NCI-H345 (cell line): ENCODE measurements at regions not wholly inside any gene's neighbourhood (a gene's known extent, or its start where the extent isn't known, plus 50 kb on each side); places are given as distances from the start of the nearest gene placed in this dataset.
A peak's percentile ranks its signal among the peaks of the same experiment; 100 is the strongest.

ENCODE experiments used
- DNase-seq: peaks from one replicate; lab custom pipeline; 2025; lab: John Stamatoyannopoulos, UW

GRCh38 chr1:200252531-200252930, 157.3 kb downstream of the ZNF281 start:
- DNase-seq, result no peak

DNA sequence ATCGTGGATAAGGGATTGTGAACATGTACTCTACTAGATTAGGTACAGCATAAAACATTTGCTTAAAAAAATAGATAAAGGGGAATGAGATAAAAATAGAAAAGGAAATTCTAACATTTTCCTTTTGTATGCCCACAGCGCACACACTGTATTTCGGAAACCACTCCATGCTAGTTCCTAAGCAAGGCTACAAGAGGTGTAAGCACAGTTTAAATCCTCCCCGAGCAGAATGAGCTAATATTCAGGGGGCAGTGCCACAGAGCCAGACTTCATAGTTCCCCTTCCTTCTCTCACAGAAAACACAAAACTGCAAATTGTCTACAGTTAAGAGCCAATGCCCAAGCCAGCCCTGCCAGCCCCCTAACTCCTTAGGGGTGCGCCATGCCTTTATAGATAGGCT, 159.4 kb downstream of the ZNF281 start:
- DNase-seq, result no peak

DNA sequence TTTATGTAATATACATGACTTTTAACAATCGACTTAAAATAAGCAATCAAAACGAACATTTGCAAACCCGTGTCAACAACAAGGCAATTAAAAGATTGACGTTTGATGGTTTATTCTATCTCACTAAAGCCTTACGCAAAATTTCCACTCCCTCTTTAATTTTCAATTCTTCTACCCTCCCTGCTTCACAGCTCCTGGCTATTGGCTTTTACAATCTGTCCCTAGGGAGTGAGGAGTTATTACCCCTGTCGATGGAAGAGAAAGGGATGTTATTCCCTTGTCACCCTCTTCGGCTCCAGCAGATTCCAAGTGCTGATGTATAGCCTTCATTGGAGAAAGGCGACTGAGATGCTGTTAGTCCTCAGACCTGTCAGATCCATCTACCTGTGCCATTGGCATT, 161.3 kb downstream of the ZNF281 start:
- no peak for DNase-seq

GRCh38 chr1:200247518-200247917, 162.3 kb downstream of the ZNF281 start:
- no peak for DNase-seq

- no peak for DNase-seq
Observed at GRCh38 chr1:200245473-200245872, 164.4 kb downstream of the ZNF281 start.

DNA sequence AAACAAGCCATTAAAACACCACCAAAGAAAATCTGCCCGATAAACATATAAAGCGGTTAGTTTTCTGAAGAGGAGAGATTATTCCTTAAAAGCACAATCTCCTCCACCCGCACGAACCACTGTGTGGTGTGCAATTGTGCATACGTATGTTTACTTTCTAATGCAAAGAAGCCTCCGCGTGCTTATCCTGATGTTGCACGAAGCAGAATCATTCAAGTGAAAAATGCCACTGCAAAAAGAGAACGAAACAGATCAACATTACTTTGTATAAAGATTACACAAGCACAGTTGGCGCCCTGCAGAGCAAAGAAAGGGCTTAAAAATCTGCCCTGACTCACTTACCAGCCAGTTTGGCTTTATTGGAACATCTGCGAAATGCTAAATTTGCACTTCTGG, 166.8 kb downstream of the ZNF281 start:
- DNase-seq, result peak; percentile 68

DNA sequence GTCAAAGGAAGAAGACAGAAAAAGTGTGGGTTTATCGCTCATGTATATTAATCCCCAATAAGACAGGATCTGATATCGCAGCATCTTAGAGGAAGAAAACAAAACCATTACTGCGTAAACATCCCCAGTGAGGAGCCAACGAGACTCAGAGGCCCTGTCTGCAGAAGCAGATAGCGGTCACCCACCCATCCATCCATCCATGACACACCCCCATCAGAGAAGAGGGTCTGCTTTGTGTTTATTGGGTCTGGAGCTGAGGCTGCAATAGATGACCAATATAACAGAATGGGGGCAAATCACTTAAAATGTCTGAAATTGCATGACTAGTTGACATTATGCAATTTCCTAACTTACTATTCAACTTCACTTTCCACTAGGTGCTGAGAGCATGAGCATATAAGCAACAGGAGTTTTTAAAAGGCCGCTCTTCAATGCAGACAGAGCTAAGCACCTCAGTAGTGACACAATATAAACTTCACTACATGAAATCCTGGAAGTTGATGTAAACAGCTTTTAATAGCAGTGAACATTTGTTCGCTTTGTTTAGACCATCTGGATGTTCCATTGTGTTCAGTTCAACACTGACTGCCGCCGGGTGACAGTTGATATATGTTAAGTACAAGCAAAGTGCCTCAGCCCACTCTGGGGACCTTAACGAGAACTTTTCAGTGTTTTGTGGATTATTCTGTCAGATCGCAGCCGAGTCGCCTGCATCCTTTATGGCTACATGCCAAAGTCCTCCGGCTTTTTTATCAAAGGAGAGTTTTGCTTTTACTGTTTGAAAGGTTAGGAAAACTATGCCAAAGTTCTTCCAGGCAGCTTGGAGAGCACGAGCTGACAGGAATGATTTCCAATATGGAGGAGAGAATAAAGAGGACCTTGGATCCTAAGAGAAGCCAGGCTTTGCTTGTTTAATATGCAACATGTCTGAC, 167.5 kb downstream of the ZNF281 start:
- DNase-seq, result peak; percentile 85

DNA sequence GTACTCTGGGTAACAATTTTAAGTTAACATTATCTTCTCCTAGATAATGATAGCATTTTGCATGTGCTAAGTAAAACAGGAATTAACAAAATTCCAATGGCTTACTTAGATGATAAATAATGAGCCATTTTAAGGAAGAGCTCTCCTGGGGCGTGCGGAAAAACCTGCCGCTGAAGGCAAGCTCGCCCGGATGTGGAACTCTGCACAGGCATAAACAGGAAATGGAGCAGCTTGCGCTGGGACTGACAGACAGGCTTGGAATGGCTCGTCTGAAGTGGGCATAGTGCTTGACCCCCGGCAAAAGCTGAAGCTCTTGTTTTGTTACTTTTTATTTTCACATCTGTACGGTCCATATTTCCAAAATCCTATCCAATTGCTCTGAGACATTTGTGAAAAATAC, 169.2 kb downstream of the ZNF281 start:
- no peak for DNase-seq

- no peak for DNase-seq
Observed at GRCh38 chr1:200238311-200238710, 171.5 kb downstream of the ZNF281 start.

- no peak for DNase-seq
Observed at GRCh38 chr1:200237066-200237465, 172.8 kb downstream of the ZNF281 start.

GRCh38 chr1:200234938-200235337, 174.9 kb downstream of the ZNF281 start:
- DNase-seq, result no peak

- no peak for DNase-seq
Observed at GRCh38 chr1:200233393-200233792, 176.4 kb downstream of the ZNF281 start.

DNA sequence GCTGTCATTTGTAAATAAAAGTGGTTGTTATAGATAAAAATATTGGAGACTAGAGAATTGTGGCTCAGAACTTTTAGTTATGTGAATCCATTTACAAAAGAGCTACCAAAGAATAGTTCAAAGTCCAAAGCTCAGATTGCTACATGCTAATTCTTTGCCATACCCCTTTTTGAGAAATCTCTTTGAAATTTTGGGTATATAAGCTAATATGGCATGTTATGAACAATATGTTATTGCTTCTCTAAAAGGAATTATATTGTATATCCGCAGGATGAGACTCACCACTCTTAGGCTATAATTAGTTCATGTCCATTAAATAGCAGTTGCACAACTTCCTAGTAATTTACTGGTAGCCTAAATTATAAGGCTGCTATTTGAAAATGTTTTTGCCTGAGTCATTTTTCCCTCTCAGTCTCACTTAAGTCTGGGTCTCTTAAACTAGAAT, 178.0 kb downstream of the ZNF281 start:
- no peak for DNase-seq

DNA sequence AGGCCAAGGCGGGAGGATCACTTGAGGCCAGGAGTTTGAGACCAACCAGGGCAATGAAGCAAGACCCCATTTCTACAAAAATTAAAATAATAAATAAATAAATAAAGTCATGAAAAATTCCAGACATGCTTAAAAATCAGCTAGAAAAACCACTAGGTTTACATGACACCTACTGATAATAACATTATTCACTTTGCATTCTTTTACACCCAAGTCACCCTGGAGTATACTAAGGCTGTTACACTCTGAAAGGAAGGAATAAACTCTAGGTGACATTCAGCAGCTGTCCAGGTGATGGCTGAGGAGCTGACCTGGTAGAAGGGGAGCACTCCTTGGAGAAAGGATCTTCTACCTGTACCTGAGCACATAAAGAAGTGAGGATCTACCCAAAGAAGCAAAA, 179.2 kb downstream of the ZNF281 start:
- no peak for DNase-seq

DNA sequence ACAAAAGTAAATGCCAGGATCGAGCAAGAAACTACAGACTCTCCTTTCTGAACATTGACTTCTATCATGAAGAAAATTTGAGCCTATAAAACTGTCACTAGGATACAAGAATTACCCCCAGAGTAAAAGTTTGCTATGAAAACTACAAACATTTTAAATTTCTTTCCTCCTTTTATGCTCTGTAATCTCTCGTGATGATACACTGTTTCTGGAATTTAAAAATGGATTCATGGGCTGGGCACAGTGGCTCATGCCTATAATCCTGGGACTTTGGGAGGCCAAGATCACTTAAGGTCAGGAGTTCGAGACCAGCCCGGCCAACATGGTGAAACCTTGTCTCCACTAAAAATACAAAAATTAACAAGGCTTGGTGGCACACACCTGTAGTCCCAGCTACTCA, 181.3 kb downstream of the ZNF281 start:
- no peak for DNase-seq

GRCh38 chr1:200228081-200228480, 181.8 kb downstream of the ZNF281 start:
- no peak for DNase-seq
